Suprapubic skin (tissue), 4 donors: ENCODE measurements at regions not wholly inside any gene's neighbourhood (a gene's known extent, or its start where the extent isn't known, plus 50 kb on each side); places are given as distances from the start of the nearest gene placed in this dataset.

Experiments used
- EP300 ChIP-seq: sonication (generic); formaldehyde crosslinking; IDR thresholded peaks from one replicate; pipeline ENCODE4 v1.6.1; 2017; ENCODE audit warnings: antibody characterized with exemption
- POLR2A ChIP-seq, 2 donors: fragments of 450-650 bp; IDR thresholded peaks; one replicate each; pipeline ENCODE4 v1.6.1; 2017; ENCODE audit warnings: antibody characterized with exemption in 2 of 2, mild to moderate bottlenecking in 2 of 2, moderate library complexity in 2 of 2
- POLR2AphosphoS5 ChIP-seq, 3 donors: sonication (generic); formaldehyde crosslinking; IDR thresholded peaks; one replicate each; pipeline ENCODE4 v1.6.1; 2017; ENCODE audit warnings: antibody characterized with exemption in 3 of 3
- TF ChIP-seq, protein P1 (sequence below), 2 donors: fragments of 200-600 bp in 1 of 2; fragments of 450-650 bp in 1 of 2; sonication (generic) in 1 of 2; IDR thresholded peaks; one replicate each; pipeline ENCODE4 v1.5.1; 2016 to 2019; ENCODE audit warnings: antibody characterized with exemption in 2 of 2, mild to moderate bottlenecking in 1 of 2, moderate library complexity in 1 of 2

- TF ChIP-seq POLR2A (IDR thresholded peaks at IDR 0.05) (no peak), POLR2AphosphoS5 (IDR thresholded peaks at IDR 0.05) (no peak), EP300 (no peak)
- TF ChIP-seq, protein P1, sequence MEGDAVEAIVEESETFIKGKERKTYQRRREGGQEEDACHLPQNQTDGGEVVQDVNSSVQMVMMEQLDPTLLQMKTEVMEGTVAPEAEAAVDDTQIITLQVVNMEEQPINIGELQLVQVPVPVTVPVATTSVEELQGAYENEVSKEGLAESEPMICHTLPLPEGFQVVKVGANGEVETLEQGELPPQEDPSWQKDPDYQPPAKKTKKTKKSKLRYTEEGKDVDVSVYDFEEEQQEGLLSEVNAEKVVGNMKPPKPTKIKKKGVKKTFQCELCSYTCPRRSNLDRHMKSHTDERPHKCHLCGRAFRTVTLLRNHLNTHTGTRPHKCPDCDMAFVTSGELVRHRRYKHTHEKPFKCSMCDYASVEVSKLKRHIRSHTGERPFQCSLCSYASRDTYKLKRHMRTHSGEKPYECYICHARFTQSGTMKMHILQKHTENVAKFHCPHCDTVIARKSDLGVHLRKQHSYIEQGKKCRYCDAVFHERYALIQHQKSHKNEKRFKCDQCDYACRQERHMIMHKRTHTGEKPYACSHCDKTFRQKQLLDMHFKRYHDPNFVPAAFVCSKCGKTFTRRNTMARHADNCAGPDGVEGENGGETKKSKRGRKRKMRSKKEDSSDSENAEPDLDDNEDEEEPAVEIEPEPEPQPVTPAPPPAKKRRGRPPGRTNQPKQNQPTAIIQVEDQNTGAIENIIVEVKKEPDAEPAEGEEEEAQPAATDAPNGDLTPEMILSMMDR (IDR thresholded peaks at IDR 0.05) = no peak
Observed at GRCh38 chr17:63347475-63347874, 98.6 kb downstream of the CYB561 start.
